ENCODE measurements at regions not wholly inside any gene's neighbourhood (a gene's known extent, or its start where the extent isn't known, plus 50 kb on each side); places are given as distances from the start of the nearest gene placed in this dataset.

- BruUV-seq (replicated peaks) = no TSS peak
- H3K9ac ChIP-seq (replicated peaks; ENCODE audit: extremely low read depth, insufficient read depth, low read length) = no peak overlapping the region
- no peaks in the 10 kb centered on the region for H3K36me3 ChIP-seq (ENCODE audit: control insufficient read depth in 2 of 2, extremely low read depth in 1 of 2, insufficient read depth in 2 of 2, low read length in 2 of 2)
- H3K4me1 ChIP-seq (ENCODE audit: control insufficient read depth, extremely low read depth, insufficient read depth, low read length) = no peaks in the 10 kb centered on the region
- H3K4me2 ChIP-seq (ENCODE audit: insufficient read depth, low read length) = no peak overlapping the region
- intact Hi-C loops (cut with micrococcal nuclease) = no loop called here
- dilution Hi-C loops (cut with MboI; ENCODE audit: extremely low pct_ligation_motif_present, low sequenced_read_pairs) = no loop called here
- DNase-seq (ENCODE audit: low read depth, low spot score) (no peak), FAIRE-seq (no peak)
- no peaks in the 10 kb centered on the region for H3K79me2 ChIP-seq (ENCODE audit: control insufficient read depth, insufficient read depth, low read length)
- no peaks in the 10 kb centered on the region for H3K27me3 ChIP-seq (ENCODE audit: control insufficient read depth in 2 of 2, insufficient read depth in 2 of 2, low read length in 2 of 2)
- TF ChIP-seq FOS (IDR thresholded peaks at IDR 0.05; ENCODE audit: borderline replicate concordance, insufficient read depth, low read length) (no peak), JUN (IDR thresholded peaks at IDR 0.05; ENCODE audit: borderline replicate concordance, insufficient read depth, insufficient read length, low read depth) (no peak), GATA2 (IDR thresholded peaks at IDR 0.05; ENCODE audit: insufficient read depth, insufficient read length, low read depth, low read length) (no peak), CTCF (IDR thresholded peaks at IDR 0.05; ENCODE audit: extremely low read depth in 1 of 2, insufficient read depth in 1 of 2, low read depth in 1 of 2, low read length in 2 of 2) (no peak), EZH2 (IDR thresholded peaks at IDR 0.05; ENCODE audit: borderline replicate concordance, low read depth, low read length, severe bottlenecking) (no peak), POLR2A (IDR thresholded peaks at IDR 0.05; ENCODE audit: low read depth, low read length) (no peak), MAX (IDR thresholded peaks at IDR 0.05; ENCODE audit: insufficient read depth, insufficient read length) (no peak), POLR2AphosphoS5 (IDR thresholded peaks at IDR 0.05; ENCODE audit: insufficient read depth, low read depth, low read length) (no peak), MYC (IDR thresholded peaks at IDR 0.05; ENCODE audit: low read depth, low read length) (no peak)
- ChIA-PET POLR2A (no interaction called here), CTCF (no interaction called here)
- H2AFZ ChIP-seq (ENCODE audit: low read depth, low read length) = no peak overlapping the region
- no peaks in the 10 kb centered on the region for H4K20me1 ChIP-seq (replicated peaks; ENCODE audit: control insufficient read depth, extremely low read depth, insufficient read depth, low read length)
- H3K4me3 ChIP-seq (replicated peaks in 1 of 3; ENCODE audit: insufficient read depth in 1 of 3, low read depth in 1 of 3, low read length in 3 of 3) = no peak overlapping the region
- no peaks in the 10 kb centered on the region for H3K9me1 ChIP-seq (replicated peaks; ENCODE audit: control insufficient read depth, extremely low read depth, insufficient read depth, low read length)
- H3K9me3 ChIP-seq (replicated peaks; ENCODE audit: control insufficient read depth, insufficient read depth, low read length) = peaks cover 6% of the 10 kb centered on the region
- H3K27ac ChIP-seq (ENCODE audit: insufficient read depth, low read depth, low read length) = no peak overlapping the region
These were observed 906.0 kb upstream of the NXPH2 start for GRCh38 chr2:139686205-139686604.
